H9 (cell line): ENCODE measurements at regions not wholly inside any gene's neighbourhood (a gene's known extent, or its start where the extent isn't known, plus 50 kb on each side); places are given as distances from the start of the nearest gene placed in this dataset.

Source experiments
- DNase-seq: peaks from one replicate; pipeline ENCODE4 v3.0.0-alpha.2; 2017
- H2AFZ ChIP-seq: one replicate; pipeline ENCODE4 v1.6.1; 2013; ENCODE audit warnings: mild to moderate bottlenecking, low read length, control low read depth, moderate library complexity
- H2AK5ac ChIP-seq: 2 replicates; pipeline ENCODE4 v1.6.1; 2013; ENCODE audit warnings: low read length, control low read depth, mixed read lengths; ENCODE audit not compliant: insufficient read length
- H2BK120ac ChIP-seq: one replicate; pipeline ENCODE4 v1.6.1; 2013; ENCODE audit warnings: low read depth, mild to moderate bottlenecking, low read length, control low read depth, inconsistent platforms; ENCODE audit not compliant: poor library complexity, severe bottlenecking
- H2BK12ac ChIP-seq: 2 replicates; pipeline ENCODE4 v1.6.1; 2013; ENCODE audit warnings: low read length, control low read depth, mixed read lengths, low read depth; ENCODE audit not compliant: insufficient read length
- H2BK15ac ChIP-seq: 2 replicates; pipeline ENCODE4 v1.6.1; 2013; ENCODE audit warnings: low read depth, low read length, control low read depth
- H2BK20ac ChIP-seq: one replicate; pipeline ENCODE4 v1.6.1; 2013; ENCODE audit warnings: low read depth, mild to moderate bottlenecking, low read length, control low read depth, inconsistent platforms; ENCODE audit not compliant: poor library complexity, severe bottlenecking
- H2BK5ac ChIP-seq: 2 replicates; pipeline ENCODE4 v1.6.1; 2013; ENCODE audit warnings: low read length, control low read depth, mixed read lengths; ENCODE audit not compliant: insufficient read length
- H3K14ac ChIP-seq: 2 replicates; pipeline ENCODE4 v1.6.1; 2013; ENCODE audit warnings: low read length, control low read depth; ENCODE audit not compliant: insufficient read depth
- H3K18ac ChIP-seq: 2 replicates; pipeline ENCODE4 v1.6.1; 2013; ENCODE audit warnings: low read depth, mild to moderate bottlenecking, mixed read lengths, low read length, control low read depth; ENCODE audit not compliant: insufficient read length
- H3K23ac ChIP-seq: 2 replicates; pipeline ENCODE4 v1.6.1; 2013; ENCODE audit warnings: low read length, control low read depth, mixed read lengths, low read depth; ENCODE audit not compliant: insufficient read length
- H3K23me2 ChIP-seq: 2 replicates; pipeline ENCODE4 v1.6.1; 2013; ENCODE audit warnings: low read depth, mild to moderate bottlenecking, mixed read lengths, low read length, control low read depth; ENCODE audit not compliant: insufficient read length, poor library complexity, severe bottlenecking
- H3K27ac ChIP-seq: 2 replicates; pipeline ENCODE4 v1.5.1; 2013; ENCODE audit warnings: low read length, control low read depth, mixed read lengths, low read depth; ENCODE audit not compliant: insufficient read length
- H3K27me3 ChIP-seq: 2 replicates; pipeline ENCODE4 v1.6.1; 2013; ENCODE audit warnings: low read length, control low read depth, inconsistent platforms; ENCODE audit not compliant: insufficient read depth
- H3K4ac ChIP-seq: 2 replicates; pipeline ENCODE4 v1.6.1; 2013; ENCODE audit warnings: low read depth, mild to moderate bottlenecking, control low read depth, inconsistent platforms, low read length, moderate library complexity
- H3K4me1 ChIP-seq: 2 replicates; pipeline ENCODE4 v1.6.1; 2013; ENCODE audit warnings: low read length, control low read depth, inconsistent platforms; ENCODE audit not compliant: insufficient read depth
- H3K4me2 ChIP-seq: 2 replicates; pipeline ENCODE4 v1.6.1; 2013; ENCODE audit warnings: low read length, control low read depth, mixed read lengths; ENCODE audit not compliant: insufficient read length, insufficient read depth
- H3K56ac ChIP-seq: 2 replicates; pipeline ENCODE4 v1.6.1; 2013; ENCODE audit warnings: low read depth, mild to moderate bottlenecking, mixed read lengths, low read length, control low read depth; ENCODE audit not compliant: insufficient read length
- H3K79me1 ChIP-seq: 2 replicates; pipeline ENCODE4 v1.6.1; 2013; ENCODE audit warnings: low read depth, mild to moderate bottlenecking, moderate library complexity, low read length, control low read depth, inconsistent platforms; ENCODE audit not compliant: insufficient read depth, poor library complexity, severe bottlenecking
- H3K79me2 ChIP-seq: 2 replicates; pipeline ENCODE4 v1.6.1; 2013; ENCODE audit warnings: low read length, control low read depth, inconsistent platforms; ENCODE audit not compliant: insufficient read depth
- H3K9ac ChIP-seq: 2 replicates; pipeline ENCODE4 v1.6.1; 2013; ENCODE audit warnings: low read length, control low read depth, mixed read lengths; ENCODE audit not compliant: insufficient read length; ENCODE audit errors: extremely low read depth
- H3K9me3 ChIP-seq: one replicate; pipeline ENCODE4 v1.6.1; 2013; ENCODE audit warnings: low read depth, low read length, inconsistent platforms; ENCODE audit not compliant: control insufficient read depth
- H3T11ph ChIP-seq: one replicate; pipeline ENCODE4 v1.6.1; 2013; ENCODE audit warnings: mild to moderate bottlenecking, low read length, control low read depth, inconsistent platforms
- H4K20me1 ChIP-seq: one replicate; pipeline ENCODE4 v1.6.1; 2013; ENCODE audit not compliant: control insufficient read depth, insufficient read length, insufficient read depth
- H4K5ac ChIP-seq: 2 replicates; pipeline ENCODE4 v1.6.1; 2013; ENCODE audit warnings: low read depth, mild to moderate bottlenecking, mixed read lengths, low read length, control low read depth; ENCODE audit not compliant: insufficient read length
- H4K8ac ChIP-seq: replicated peaks from 2 replicates; pipeline ENCODE4 v1.6.1; 2013; ENCODE audit warnings: low read length, control low read depth, mixed read lengths, low read depth; ENCODE audit not compliant: insufficient read length
- H4K91ac ChIP-seq: 2 replicates; pipeline ENCODE4 v1.6.1; 2013; ENCODE audit warnings: low read depth, mild to moderate bottlenecking, moderate library complexity, mixed read lengths, low read length, control low read depth; ENCODE audit not compliant: insufficient read length
- H3K27ac Mint-ChIP-seq, 3 experiments: 2 replicates in 2 of 3; 3 replicates in 1 of 3; pipeline ENCODE4 v1.8.0; 2020 to 2021; ENCODE audit warnings: mixed read lengths in 3 of 3, mild to moderate bottlenecking in 1 of 3, moderate library complexity in 1 of 3
- H3K27me3 Mint-ChIP-seq: 2 replicates; pipeline ENCODE4 v1.8.0; 2021; ENCODE audit warnings: low read depth, mild to moderate bottlenecking, moderate library complexity, mixed read lengths
- H3K36me3 Mint-ChIP-seq, 3 experiments: 2 replicates in 2 of 3; 3 replicates in 1 of 3; pipeline ENCODE4 v1.8.0; 2020 to 2021; ENCODE audit warnings: low read depth in 3 of 3, mixed read lengths in 3 of 3; ENCODE audit not compliant: insufficient read depth in 1 of 3
- H3K4me1 Mint-ChIP-seq, 2 experiments: 2 replicates each; pipeline ENCODE4 v1.8.0; 2020; ENCODE audit warnings: mixed read lengths in 2 of 2
- H3K4me3 Mint-ChIP-seq, 2 experiments: 2 replicates in 1 of 2; 3 replicates in 1 of 2; pipeline ENCODE4 v1.8.0; 2020 to 2021; ENCODE audit warnings: mild to moderate bottlenecking in 2 of 2, mixed read lengths in 2 of 2, moderate library complexity in 1 of 2
- H3K9me3 Mint-ChIP-seq, 2 experiments: 2 replicates in 1 of 2; 3 replicates in 1 of 2; pipeline ENCODE4 v1.8.0; 2020; ENCODE audit warnings: mild to moderate bottlenecking in 2 of 2, mixed read lengths in 2 of 2, moderate library complexity in 1 of 2
- WGBS: extraction: QIAGEN DNeasy Blood & Tissue Kit; methylation state at CpG from one replicate; pipeline ENCODE4 v1.1.7; 2013; ENCODE audit warnings: missing lambda C conversion rate, low lambda C conversion rate, mixed read lengths; ENCODE audit not compliant: insufficient read length; ENCODE audit errors: extremely low coverage; 5-methylcytosine and 5-hydroxymethylcytosine counted together
- TF ChIP-seq, protein P1 (sequence below): fragments of 200-600 bp; sonication (generic); conservative IDR thresholded peaks from 3 replicates; pipeline ENCODE4 v1.8.0; 2021; ENCODE audit warnings: antibody characterized with exemption, mild to moderate bottlenecking

DNA sequence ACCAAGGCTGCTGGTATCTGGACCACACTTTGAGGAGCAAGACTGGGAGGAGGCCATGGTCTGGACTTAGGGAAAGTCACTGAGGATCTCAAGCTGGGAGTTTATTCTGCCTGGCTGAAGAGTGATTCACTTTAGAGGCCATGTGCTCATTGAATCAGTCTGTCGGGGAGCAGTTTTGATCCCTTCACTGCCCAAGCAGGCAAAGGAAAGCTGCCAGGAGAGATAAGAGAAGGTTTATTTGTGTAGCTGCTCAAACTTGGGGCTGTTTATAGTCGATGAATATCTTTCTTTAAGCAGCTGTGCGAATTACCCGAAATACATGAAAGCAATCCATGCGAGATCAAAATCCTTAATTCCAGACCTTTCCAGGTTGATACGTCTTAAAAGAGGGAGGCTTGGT lies 544.4 kb upstream of the EEF2KMT start:
- H3K56ac ChIP-seq: no peak overlapping the region
- no peaks in the 10 kb centered on the region for H3K79me2 ChIP-seq
- no peak overlapping the region for H3K18ac ChIP-seq
- no peak overlapping the region for H3K4me2 ChIP-seq
- no peak overlapping the region for H2BK12ac ChIP-seq
- no peaks in the 10 kb centered on the region for H3K23me2 ChIP-seq
- H3K23ac ChIP-seq: no peak overlapping the region
- DNase-seq: no peak
- H3K14ac ChIP-seq: no peak overlapping the region
- H3K4ac ChIP-seq: no peak overlapping the region
- no peaks in the 10 kb centered on the region for H3K27me3 ChIP-seq
- peaks cover 2% of the 10 kb centered on the region for H3K4me1 ChIP-seq
- no peak overlapping the region for H4K8ac ChIP-seq
- H3K36me3 Mint-ChIP-seq: no peaks in the 10 kb centered on the region
- H3T11ph ChIP-seq: no peak overlapping the region
- H4K20me1 ChIP-seq: no peaks in the 10 kb centered on the region
- no peak overlapping the region for H2AK5ac ChIP-seq
- H3K27ac Mint-ChIP-seq: no peak overlapping the region
- no peaks in the 10 kb centered on the region for H3K79me1 ChIP-seq
- H3K27me3 Mint-ChIP-seq: no peaks in the 10 kb centered on the region
- no peak overlapping the region for H4K5ac ChIP-seq
- no peak overlapping the region for H2BK15ac ChIP-seq
- no peaks in the 10 kb centered on the region for H3K9me3 ChIP-seq
- no peaks in the 10 kb centered on the region; a peak in 1 of 5 replicates for H3K9me3 Mint-ChIP-seq
- TF ChIP-seq, protein P1, sequence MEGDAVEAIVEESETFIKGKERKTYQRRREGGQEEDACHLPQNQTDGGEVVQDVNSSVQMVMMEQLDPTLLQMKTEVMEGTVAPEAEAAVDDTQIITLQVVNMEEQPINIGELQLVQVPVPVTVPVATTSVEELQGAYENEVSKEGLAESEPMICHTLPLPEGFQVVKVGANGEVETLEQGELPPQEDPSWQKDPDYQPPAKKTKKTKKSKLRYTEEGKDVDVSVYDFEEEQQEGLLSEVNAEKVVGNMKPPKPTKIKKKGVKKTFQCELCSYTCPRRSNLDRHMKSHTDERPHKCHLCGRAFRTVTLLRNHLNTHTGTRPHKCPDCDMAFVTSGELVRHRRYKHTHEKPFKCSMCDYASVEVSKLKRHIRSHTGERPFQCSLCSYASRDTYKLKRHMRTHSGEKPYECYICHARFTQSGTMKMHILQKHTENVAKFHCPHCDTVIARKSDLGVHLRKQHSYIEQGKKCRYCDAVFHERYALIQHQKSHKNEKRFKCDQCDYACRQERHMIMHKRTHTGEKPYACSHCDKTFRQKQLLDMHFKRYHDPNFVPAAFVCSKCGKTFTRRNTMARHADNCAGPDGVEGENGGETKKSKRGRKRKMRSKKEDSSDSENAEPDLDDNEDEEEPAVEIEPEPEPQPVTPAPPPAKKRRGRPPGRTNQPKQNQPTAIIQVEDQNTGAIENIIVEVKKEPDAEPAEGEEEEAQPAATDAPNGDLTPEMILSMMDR: no peak
- H3K4me3 Mint-ChIP-seq: no peak overlapping the region
- no peak overlapping the region for H2BK120ac ChIP-seq
- no peak overlapping the region for H2BK5ac ChIP-seq
- H3K27ac ChIP-seq: no peak overlapping the region
- peaks cover 12 to 18% of the 10 kb centered on the region in 2 experiments for H3K4me1 Mint-ChIP-seq
- no peak overlapping the region for H2AFZ ChIP-seq
- no peak overlapping the region for H2BK20ac ChIP-seq
- WGBS: no CpG with 5 or more reads among the region's 6 CpGs
- no peak overlapping the region for H4K91ac ChIP-seq
- no peak overlapping the region for H3K9ac ChIP-seq
